Effector memory CD4-positive, alpha-beta T cell (primary cell): ENCODE measurements at regions not wholly inside any gene's neighbourhood (a gene's known extent, or its start where the extent isn't known, plus 50 kb on each side); places are given as distances from the start of the nearest gene placed in this dataset.
"Not testable (repeated sequence)": the region's sequence is repeated elsewhere in the genome, so short reads cannot be mapped to it uniquely, and the experiment has no call there.

ENCODE experiments used
- DNase-seq, 3 donors: peaks; one replicate each; pipeline ENCODE4 v3.0.0-alpha.2; 2020
- H3K27ac ChIP-seq: 2 replicates; pipeline ENCODE4 v1.7.0; 2013; ENCODE audit warnings: mild to moderate bottlenecking, low read length, moderate library complexity; ENCODE audit not compliant: insufficient read depth, poor library complexity, severe bottlenecking
- H3K27me3 ChIP-seq: replicated peaks from 2 replicates; pipeline ENCODE4 v1.7.0; 2013; ENCODE audit warnings: mild to moderate bottlenecking, low read length; ENCODE audit not compliant: insufficient read depth, control insufficient read depth, poor library complexity, severe bottlenecking
- H3K36me3 ChIP-seq: 2 replicates; pipeline ENCODE4 v1.7.0; 2013; ENCODE audit warnings: mild to moderate bottlenecking, low read length, moderate library complexity; ENCODE audit not compliant: control insufficient read depth, insufficient read depth
- H3K4me1 ChIP-seq: 2 replicates; pipeline ENCODE4 v1.7.0; 2013; ENCODE audit warnings: low read length, mild to moderate bottlenecking; ENCODE audit not compliant: control insufficient read depth, insufficient read depth, poor library complexity, severe bottlenecking
- H3K4me3 ChIP-seq: 2 replicates; pipeline ENCODE4 v1.7.0; 2013; ENCODE audit warnings: low read length, low read depth, mild to moderate bottlenecking; ENCODE audit not compliant: insufficient read depth, poor library complexity, severe bottlenecking
- H3K9me3 ChIP-seq: 2 replicates; pipeline ENCODE4 v1.7.0; 2013; ENCODE audit warnings: mild to moderate bottlenecking, low read length, moderate library complexity; ENCODE audit not compliant: control insufficient read depth

DNA sequence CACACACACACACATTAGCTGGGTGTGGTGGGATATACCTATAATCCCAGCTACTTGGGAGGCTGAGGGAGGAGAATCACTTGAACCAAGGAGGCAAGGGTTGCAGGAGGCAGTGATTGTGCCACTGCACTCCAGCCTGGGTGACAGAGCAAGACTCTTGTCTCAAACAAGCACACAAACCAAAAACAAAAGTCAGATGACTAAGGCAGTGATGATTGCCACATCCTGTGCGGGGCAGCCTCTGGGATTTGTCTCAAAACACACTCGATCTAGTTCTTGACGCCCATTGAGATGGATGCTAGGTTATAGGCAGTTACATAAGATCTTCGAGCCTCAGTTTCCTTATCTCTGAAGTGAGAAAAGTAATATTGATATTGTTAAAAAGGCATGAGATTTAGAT, 57.8 kb upstream of the NBPF8 start:
- peak overlapping the region; percentile 11 for H3K27ac ChIP-seq
- DNase-seq = peak; percentile 33 to 55 (median 39)
- H3K27me3 ChIP-seq, H3K9me3 ChIP-seq, H3K4me1 ChIP-seq, H3K4me3 ChIP-seq, H3K36me3 ChIP-seq: not testable (repeated sequence)

DNA sequence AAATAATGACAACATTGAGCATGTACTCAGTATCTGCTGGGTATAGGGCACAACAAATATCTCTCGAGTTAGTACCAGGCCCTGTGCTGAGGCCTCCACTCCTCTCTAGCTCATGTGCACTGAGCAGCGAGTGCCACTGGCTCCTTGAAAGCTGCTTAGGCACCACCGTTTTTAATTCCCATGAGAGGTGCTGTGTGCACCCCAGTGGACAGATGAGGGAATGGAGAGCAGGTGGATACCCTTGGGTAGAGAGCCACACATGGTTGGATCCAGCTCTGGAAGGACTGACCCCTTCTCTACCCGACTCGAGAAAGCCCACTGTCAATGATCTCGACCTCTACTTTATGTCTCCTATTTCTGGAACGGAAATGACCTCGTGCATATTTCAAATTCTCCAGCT, 58.7 kb upstream of the NBPF8 start:
- H3K27ac ChIP-seq, H3K4me3 ChIP-seq, H3K9me3 ChIP-seq, H3K27me3 ChIP-seq, H3K36me3 ChIP-seq, H3K4me1 ChIP-seq: not testable (repeated sequence)
- DNase-seq = peak in 1 of 3 donors; percentile 0

DNA sequence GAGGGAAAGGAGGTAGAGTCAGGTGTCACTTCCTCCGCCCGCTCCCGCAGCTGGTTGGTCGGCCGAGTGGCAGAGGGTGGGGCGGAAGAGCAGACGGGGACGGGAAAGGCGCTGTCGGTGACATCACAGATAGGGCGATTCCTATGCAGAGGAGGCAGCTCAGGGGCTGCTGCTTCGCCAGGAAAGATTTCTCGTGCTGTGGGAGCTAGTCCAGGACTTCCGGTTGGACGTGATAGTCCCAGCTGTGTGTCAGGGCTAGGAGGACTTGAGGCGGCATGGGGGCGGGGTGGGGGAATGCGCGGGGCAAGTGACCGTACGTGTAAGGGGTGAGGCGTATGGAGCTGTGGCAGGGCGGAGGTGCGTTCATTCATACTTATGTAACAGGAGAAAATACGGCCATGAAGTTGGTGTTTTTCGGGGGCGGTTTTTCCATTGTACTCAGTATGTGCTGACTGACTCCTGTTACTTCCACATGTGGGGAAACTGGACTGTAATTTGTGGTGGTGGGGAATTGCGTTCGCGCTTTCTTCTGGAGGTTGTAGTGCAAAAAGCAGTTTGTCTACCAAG, 60.1 kb upstream of the NBPF8 start:
- DNase-seq = peak; percentile 26 to 66 (median 43)
- not testable (repeated sequence) for H3K9me3 ChIP-seq, H3K4me3 ChIP-seq, H3K36me3 ChIP-seq, H3K4me1 ChIP-seq, H3K27me3 ChIP-seq
- H3K27ac ChIP-seq = peak overlapping the region; percentile 78

DNA sequence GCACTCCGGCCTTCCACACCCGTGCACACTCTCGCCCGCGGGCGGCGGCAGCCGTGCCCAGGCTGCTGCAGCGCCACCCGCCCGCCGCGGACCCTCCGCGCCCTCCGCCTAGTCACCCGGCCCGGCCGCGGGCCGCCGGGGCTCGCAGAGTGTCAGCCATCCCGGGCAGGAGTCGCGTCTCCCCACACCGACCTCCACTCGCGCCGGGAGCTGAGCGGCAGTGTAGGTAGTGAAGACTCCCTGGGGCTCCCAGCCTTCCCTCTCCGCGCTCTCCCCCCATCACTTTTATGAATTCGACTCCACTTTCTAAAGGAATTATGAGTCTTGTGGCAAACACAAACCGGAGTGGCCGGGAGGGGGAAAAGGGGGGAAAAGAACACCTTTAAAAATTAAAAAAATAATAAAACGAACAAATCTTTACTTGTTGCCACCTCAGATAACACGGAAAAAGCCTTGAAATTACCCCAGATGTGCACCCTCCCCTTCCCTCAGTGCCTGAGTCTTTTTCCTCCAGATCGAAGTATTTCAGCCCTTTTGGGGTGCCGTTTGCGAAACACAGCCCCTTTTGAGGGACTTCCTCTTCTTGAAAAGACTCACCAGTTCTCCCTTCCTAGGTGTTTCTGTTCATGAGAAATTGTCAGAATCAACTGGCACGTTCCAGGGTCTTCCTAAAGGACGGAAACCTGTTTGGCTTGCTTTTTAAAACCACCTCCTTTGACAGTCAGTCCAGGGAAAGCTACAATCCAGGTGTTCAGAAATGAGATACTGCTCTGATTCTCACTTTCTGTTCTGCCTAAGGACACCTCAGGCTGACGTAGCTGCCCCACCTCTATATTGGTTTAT, 72.4 kb upstream of the NBPF8 start:
- Histone ChIP-seq H3K27ac (peak overlapping the region; percentile 80), H3K4me3 (peak overlapping the region; percentile 48)
- H3K27me3 ChIP-seq, H3K9me3 ChIP-seq, H3K4me1 ChIP-seq, H3K36me3 ChIP-seq: not testable (repeated sequence)
- peak in 2 of 3 donors; percentile 1 for DNase-seq

DNA sequence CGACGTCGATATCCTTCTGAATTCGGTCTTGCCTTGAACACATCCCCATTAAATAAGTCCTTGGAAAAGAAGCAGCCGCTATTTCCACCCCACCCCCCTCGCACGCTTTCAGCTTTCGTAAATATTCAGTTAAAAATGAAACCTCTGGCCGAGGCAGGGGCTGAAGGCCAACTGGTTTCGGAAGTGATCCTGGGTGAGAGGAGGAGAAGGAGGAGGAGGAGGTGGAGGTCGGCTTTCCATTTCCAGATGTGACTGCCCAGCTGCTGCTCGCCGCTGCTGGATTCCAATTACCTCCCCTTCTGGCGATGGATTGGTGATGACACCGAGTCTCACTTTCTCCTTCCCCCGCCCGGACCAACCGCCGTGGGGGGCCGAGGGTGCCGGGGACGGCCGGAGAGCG, 73.1 kb upstream of the NBPF8 start:
- Histone ChIP-seq H3K27ac (peak overlapping the region; percentile 80), H3K4me3 (peak overlapping the region; percentile 50)
- DNase-seq = peak in 1 of 3 donors; percentile 0
- H3K36me3 ChIP-seq, H3K4me1 ChIP-seq, H3K9me3 ChIP-seq, H3K27me3 ChIP-seq: not testable (repeated sequence)

DNA sequence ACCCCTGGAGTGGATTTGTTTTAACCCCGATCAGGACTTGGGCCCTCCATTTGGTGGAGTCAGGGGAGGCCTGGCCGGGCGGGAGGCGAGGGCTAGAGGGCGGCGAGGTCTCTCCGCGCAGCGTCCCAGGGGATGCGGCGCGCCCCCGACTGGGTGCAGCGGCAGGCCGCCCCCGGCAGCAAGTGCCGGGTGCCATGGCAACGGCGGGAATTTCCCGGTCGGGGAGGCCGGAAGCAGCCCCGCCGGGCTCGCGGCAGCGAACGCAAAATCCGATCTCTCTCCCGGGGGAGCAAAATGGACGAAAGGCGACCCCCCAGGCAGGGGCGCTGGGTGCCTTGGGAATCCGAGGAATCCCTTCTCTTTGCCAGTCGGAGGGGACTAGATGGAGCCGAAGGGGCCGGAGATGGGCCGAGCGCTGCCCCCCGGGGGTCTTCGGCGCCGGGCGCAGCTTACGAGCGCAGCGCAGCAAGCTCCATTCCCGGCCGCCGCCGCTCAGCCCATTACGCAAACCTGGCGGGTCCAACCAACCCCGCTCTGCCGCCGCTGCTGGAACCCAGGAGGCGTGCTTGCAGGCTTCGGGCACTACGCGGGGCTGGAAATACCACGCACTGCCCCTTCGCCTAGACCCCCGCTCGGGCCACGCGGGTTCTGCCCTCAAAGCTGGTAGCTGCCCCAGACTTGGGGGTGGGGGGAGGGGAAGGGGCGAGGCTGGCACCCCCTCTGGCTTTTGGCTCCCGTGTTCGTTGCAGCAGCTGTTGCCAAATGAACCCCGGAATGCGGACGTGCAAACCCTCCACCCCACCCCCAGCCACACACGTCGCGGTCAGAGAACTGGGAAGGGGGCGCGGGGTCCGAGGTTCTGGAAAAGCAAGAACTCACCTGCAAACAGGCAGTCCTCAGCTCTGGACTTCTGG, 73.7 kb upstream of the NBPF8 start:
- H3K36me3 ChIP-seq, H3K27me3 ChIP-seq, H3K9me3 ChIP-seq, H3K4me1 ChIP-seq: not testable (repeated sequence)
- Histone ChIP-seq H3K27ac (peak overlapping the region; percentile 80), H3K4me3 (peak overlapping the region; percentile 50)
- DNase-seq = peak; percentile 46 to 58 (median 57)

DNA sequence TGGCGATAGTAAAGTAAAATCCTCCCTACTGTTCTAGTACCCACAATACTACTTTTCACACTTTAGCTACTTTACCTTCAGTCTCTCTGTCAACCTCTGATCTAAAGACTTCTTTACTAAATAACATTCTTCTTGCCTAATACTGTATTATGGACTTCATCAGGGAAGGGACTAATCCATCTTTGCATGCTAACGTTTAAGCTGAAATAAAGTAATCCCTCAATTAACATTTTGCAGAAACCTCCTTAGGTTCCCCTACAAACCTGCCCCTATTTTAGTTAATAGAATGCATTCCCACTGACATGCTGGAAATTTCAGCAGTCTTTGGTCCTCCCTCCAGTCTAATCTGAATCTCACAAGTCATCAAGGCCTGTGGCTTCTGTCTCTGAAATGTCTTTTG, 99.1 kb upstream of the NBPF8 start:
- H3K9me3 ChIP-seq, H3K4me1 ChIP-seq, H3K27ac ChIP-seq, H3K4me3 ChIP-seq, DNase-seq, H3K27me3 ChIP-seq, H3K36me3 ChIP-seq: not testable (repeated sequence)

DNA sequence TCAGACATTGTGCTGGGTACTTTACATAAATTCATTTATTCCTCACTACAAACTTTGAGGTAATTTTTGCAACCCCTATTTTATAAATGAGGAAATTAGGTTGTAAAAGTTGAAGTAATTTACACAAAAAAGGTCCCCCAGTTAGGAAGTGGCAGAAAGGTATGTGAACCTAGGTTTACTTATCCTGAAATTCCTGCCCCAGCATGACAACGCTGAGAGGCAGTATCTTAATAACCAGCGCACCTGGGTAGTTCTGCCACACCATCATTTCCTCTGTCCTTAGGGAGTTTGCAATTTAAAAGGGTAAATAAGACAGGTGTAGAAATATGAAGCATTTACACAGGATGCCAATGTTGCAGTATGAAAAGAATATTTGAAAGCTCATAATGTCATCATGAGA, 102.9 kb upstream of the NBPF8 start:
- DNase-seq, H3K9me3 ChIP-seq, H3K36me3 ChIP-seq, H3K27ac ChIP-seq, H3K4me3 ChIP-seq, H3K27me3 ChIP-seq, H3K4me1 ChIP-seq: not testable (repeated sequence)

DNA sequence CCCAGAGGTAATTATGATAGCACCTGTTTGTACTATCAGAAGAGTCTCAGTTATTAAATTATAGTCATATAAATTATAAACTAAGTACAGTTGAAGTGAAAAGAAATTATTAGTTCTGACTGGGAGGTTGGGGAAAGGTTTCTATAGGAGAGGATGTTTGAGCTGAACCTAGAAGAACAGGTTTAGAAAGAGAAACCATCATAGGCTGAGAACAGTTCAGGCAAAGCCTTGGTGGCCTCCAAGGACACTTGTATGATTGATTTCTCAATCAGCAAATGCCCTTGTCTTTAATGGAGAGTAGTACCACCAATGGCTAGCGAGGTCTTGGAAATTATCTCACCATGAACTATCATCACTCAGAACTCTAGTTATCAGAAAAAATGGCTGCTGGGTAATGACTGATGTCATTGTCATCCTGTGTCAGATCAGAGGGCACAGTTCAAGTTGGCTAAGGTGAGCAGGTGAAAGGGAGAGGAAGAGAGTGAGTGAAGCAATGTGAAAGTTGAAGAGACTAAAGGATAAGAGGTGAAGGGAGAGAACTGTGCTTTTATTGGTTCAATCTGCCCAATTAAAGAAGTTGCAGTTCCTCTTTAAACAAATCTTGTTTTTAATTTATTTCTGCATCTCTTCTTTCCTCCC, 105.8 kb upstream of the NBPF8 start:
- H3K9me3 ChIP-seq = not testable (repeated sequence)

More for the DNA sequence above, 105.8 kb upstream of the NBPF8 start:
- H3K27me3 ChIP-seq, H3K4me1 ChIP-seq, H3K27ac ChIP-seq, H3K4me3 ChIP-seq, H3K36me3 ChIP-seq, DNase-seq: not testable (repeated sequence)
